HEK293T (cell line): ENCODE measurements at regions not wholly inside any gene's neighbourhood (a gene's known extent, or its start where the extent isn't known, plus 50 kb on each side); places are given as distances from the start of the nearest gene placed in this dataset.

Experiments
- ARNT ChIP-seq: fragments of 450-650 bp; IDR thresholded peaks from 2 replicates; pipeline ENCODE4 v1.6.1; 2017; ENCODE audit warnings: mild to moderate bottlenecking
- BHLHE40 ChIP-seq: fragments of 450-650 bp; IDR thresholded peaks from 2 replicates; pipeline ENCODE4 v1.6.1; 2016; ENCODE audit warnings: mild to moderate bottlenecking, moderate library complexity, borderline replicate concordance
- CTBP1 ChIP-seq: fragments of 450-650 bp; IDR thresholded peaks from 2 replicates; pipeline ENCODE4 v1.6.1; 2016; ENCODE audit warnings: borderline replicate concordance
- NFRKB ChIP-seq: fragments of 450-650 bp; IDR thresholded peaks from 2 replicates; pipeline ENCODE4 v1.6.1; 2016; ENCODE audit warnings: mild to moderate bottlenecking, moderate library complexity

DNA sequence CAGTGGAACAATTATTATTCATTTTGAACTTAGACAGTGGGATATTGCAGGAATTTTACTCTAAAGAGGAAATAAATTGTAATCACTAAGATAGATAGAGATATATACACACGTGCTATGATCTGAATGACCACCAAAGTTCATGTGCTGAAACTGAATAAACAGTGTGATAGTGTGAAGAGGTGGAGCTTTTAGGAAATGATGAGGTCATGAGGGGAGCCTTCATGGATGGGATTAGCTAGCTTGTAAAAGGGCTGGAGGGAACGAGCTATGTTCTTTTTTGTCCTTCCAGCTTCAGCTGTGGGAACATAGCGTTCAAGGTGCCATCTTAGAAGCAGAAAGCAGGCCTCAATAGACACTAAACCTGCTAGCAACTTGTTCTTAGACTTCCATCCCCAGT, 191.5 kb upstream of the LRIG3 start:
- TF ChIP-seq NFRKB (no peak), BHLHE40 (no peak), CTBP1 (no peak), ARNT (no peak)
